A673 (cell line): ENCODE measurements at regions not wholly inside any gene's neighbourhood (a gene's known extent, or its start where the extent isn't known, plus 50 kb on each side); places are given as distances from the start of the nearest gene placed in this dataset.

Experiments used
- EZH2 ChIP-seq: fragments of 200-600 bp; sonication (generic); IDR thresholded peaks from 2 replicates; pipeline ENCODE4 v1.6.1; 2017; ENCODE audit warnings: borderline replicate concordance, low read depth, mild to moderate bottlenecking, mixed read lengths, antibody characterized with exemption, low read length; ENCODE audit not compliant: poor library complexity, severe bottlenecking
- TF ChIP-seq, protein P1 (sequence below): fragments of 300-800, 200-600 bp; sonication (generic); conservative IDR thresholded peaks from 2 replicates; pipeline ENCODE4 v1.5.1; 2017; ENCODE audit warnings: low read depth, mild to moderate bottlenecking, antibody characterized with exemption, low read length, moderate library complexity, mixed read lengths

DNA sequence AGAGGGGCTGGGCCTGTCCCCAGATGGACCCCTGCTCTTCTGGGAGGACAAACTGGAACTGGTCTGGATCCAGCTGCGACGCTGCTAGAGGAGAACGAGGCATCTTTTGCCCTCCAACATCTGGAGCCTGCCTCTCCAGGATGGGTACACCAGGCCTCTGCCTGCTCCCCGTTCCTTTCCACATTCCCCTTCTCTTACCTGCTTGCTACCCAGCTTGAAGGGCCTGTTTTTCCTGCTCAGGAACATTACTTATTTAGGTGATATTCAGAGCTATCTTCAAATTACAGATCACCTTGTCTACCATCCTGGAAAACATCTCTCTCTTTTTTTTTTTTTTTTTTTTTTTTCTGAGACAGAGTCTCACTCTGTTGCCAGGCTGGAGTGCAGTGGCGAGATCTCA lies 64.0 kb downstream of the CHRD start:
- TF ChIP-seq, protein P1, sequence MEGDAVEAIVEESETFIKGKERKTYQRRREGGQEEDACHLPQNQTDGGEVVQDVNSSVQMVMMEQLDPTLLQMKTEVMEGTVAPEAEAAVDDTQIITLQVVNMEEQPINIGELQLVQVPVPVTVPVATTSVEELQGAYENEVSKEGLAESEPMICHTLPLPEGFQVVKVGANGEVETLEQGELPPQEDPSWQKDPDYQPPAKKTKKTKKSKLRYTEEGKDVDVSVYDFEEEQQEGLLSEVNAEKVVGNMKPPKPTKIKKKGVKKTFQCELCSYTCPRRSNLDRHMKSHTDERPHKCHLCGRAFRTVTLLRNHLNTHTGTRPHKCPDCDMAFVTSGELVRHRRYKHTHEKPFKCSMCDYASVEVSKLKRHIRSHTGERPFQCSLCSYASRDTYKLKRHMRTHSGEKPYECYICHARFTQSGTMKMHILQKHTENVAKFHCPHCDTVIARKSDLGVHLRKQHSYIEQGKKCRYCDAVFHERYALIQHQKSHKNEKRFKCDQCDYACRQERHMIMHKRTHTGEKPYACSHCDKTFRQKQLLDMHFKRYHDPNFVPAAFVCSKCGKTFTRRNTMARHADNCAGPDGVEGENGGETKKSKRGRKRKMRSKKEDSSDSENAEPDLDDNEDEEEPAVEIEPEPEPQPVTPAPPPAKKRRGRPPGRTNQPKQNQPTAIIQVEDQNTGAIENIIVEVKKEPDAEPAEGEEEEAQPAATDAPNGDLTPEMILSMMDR: no peak
- TF ChIP-seq EZH2: no peak
